Astrocyte (in vitro differentiated cells and primary cell): ENCODE measurements at regions not wholly inside any gene's neighbourhood (a gene's known extent, or its start where the extent isn't known, plus 50 kb on each side); places are given as distances from the start of the nearest gene placed in this dataset.

Experiments used
- DNase-seq: peaks from one replicate; pipeline ENCODE4 v3.0.0-alpha.2; 2010; ENCODE audit warnings: low read depth
- FAIRE-seq: peaks from 2 replicates; lab custom pipeline; 2011; peaks lifted over from hg19 to GRCh38; lab: Jason Lieb, UNC
- H2AFZ ChIP-seq: 2 replicates; pipeline ENCODE4 v1.6.0; 2012; ENCODE audit warnings: low read depth, low read length, inconsistent platforms
- H3K27ac ChIP-seq: 2 replicates; pipeline ENCODE4 v1.5.1; 2011; ENCODE audit warnings: low read depth, low read length, inconsistent platforms
- H3K27me3 ChIP-seq: 2 replicates; pipeline ENCODE4 v1.6.0; 2011; ENCODE audit warnings: low read length, inconsistent platforms; ENCODE audit not compliant: insufficient read depth
- H3K36me3 ChIP-seq: 2 replicates; pipeline ENCODE4 v1.5.1; 2011; ENCODE audit warnings: low read length, inconsistent platforms; ENCODE audit not compliant: insufficient read depth
- H3K4me1 ChIP-seq: 2 replicates; pipeline ENCODE4 v1.5.1; 2011; ENCODE audit warnings: low read length, inconsistent platforms; ENCODE audit not compliant: insufficient read depth
- H3K4me2 ChIP-seq: 2 replicates; pipeline ENCODE4 v1.6.0; 2012; ENCODE audit warnings: low read length, inconsistent platforms
- H3K4me3 ChIP-seq: 2 replicates; pipeline ENCODE4 v1.5.1; 2011; ENCODE audit warnings: low read depth, mild to moderate bottlenecking, low read length, inconsistent platforms; ENCODE audit not compliant: insufficient read depth
- H3K79me2 ChIP-seq: 2 replicates; pipeline ENCODE4 v1.6.0; 2012; ENCODE audit warnings: mild to moderate bottlenecking, low read length, inconsistent platforms; ENCODE audit not compliant: insufficient read depth
- H3K9ac ChIP-seq: 2 replicates; pipeline ENCODE4 v1.6.0; 2012; ENCODE audit warnings: mild to moderate bottlenecking, low read length, inconsistent platforms
- H3K9me3 ChIP-seq: 2 replicates; pipeline ENCODE4 v1.5.1; 2012; ENCODE audit warnings: low read depth, mild to moderate bottlenecking, low read length, inconsistent platforms; ENCODE audit not compliant: insufficient read depth
- H4K20me1 ChIP-seq: 2 replicates; pipeline ENCODE4 v1.6.0; 2012; ENCODE audit warnings: low read length, inconsistent platforms; ENCODE audit not compliant: insufficient read depth
- H3K27ac Mint-ChIP-seq: one replicate; pipeline ENCODE4 v1.8.0; 2021; ENCODE audit warnings: mild to moderate bottlenecking, mixed read lengths; ENCODE audit not compliant: unreplicated experiment
- H3K27me3 Mint-ChIP-seq: one replicate; pipeline ENCODE4 v1.8.0; 2021; ENCODE audit warnings: low read depth, mixed read lengths; ENCODE audit not compliant: unreplicated experiment
- H3K36me3 Mint-ChIP-seq: one replicate; pipeline ENCODE4 v1.8.0; 2021; ENCODE audit warnings: low read depth, mixed read lengths; ENCODE audit not compliant: unreplicated experiment
- H3K4me1 Mint-ChIP-seq: one replicate; pipeline ENCODE4 v1.8.0; 2021; ENCODE audit warnings: low read depth, mixed read lengths; ENCODE audit not compliant: unreplicated experiment
- H3K4me3 Mint-ChIP-seq: one replicate; pipeline ENCODE4 v1.8.0; 2021; ENCODE audit warnings: mild to moderate bottlenecking, moderate library complexity, mixed read lengths; ENCODE audit not compliant: unreplicated experiment
- H3K9me3 Mint-ChIP-seq: one replicate; pipeline ENCODE4 v1.8.0; 2021; ENCODE audit warnings: mild to moderate bottlenecking, mixed read lengths; ENCODE audit not compliant: unreplicated experiment
- EZH2 ChIP-seq: IDR thresholded peaks from 2 replicates; pipeline ENCODE4 v1.6.1; 2012; ENCODE audit warnings: mild to moderate bottlenecking, low read length, inconsistent platforms; ENCODE audit not compliant: insufficient read depth
- TF ChIP-seq, protein P1 (sequence below): IDR thresholded peaks from 2 replicates; pipeline ENCODE4 v1.5.1; 2011; ENCODE audit warnings: low read depth, mild to moderate bottlenecking, inconsistent platforms, low read length, moderate library complexity; ENCODE audit not compliant: insufficient read depth

DNA sequence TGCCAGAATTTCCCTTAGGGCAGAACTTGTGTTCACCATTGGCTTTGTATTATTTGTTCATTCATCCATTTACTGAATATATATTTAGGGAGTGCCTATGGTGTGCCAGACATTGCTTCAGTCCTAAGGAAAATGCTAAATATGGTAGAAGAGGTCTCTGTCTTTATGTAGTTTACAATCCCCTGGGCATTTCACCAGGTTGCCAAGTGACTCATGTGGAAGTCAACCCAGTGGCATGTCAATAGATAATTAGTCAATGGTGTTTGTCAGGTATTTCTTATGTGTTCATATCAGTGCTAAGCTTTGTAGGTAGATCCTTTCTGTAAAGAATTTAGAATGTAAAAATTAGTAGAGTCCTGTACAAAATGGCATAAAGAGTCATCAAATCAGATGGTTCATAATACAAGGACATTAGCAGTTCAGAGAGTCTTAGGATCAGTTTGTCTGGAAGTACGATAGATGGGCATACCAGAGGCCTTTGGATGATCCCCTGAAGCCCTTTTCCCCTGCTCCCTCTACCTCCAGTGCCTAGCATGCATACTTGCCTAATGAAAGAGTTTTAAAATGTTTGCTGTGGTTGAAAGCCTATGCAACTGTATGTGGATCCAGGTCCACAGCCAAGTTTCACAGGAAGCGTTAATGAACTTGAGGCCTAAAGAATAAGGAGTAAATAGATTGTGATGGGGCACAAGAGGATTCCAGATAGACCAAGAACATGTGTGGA lies 58.5 kb upstream of the SESN3 start:
- H3K79me2 ChIP-seq = no peaks in the 10 kb centered on the region
- TF ChIP-seq EZH2 = no peak
- TF ChIP-seq, protein P1, sequence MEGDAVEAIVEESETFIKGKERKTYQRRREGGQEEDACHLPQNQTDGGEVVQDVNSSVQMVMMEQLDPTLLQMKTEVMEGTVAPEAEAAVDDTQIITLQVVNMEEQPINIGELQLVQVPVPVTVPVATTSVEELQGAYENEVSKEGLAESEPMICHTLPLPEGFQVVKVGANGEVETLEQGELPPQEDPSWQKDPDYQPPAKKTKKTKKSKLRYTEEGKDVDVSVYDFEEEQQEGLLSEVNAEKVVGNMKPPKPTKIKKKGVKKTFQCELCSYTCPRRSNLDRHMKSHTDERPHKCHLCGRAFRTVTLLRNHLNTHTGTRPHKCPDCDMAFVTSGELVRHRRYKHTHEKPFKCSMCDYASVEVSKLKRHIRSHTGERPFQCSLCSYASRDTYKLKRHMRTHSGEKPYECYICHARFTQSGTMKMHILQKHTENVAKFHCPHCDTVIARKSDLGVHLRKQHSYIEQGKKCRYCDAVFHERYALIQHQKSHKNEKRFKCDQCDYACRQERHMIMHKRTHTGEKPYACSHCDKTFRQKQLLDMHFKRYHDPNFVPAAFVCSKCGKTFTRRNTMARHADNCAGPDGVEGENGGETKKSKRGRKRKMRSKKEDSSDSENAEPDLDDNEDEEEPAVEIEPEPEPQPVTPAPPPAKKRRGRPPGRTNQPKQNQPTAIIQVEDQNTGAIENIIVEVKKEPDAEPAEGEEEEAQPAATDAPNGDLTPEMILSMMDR = no peak
- H3K4me1 Mint-ChIP-seq = no peaks in the 10 kb centered on the region
- H3K27me3 ChIP-seq = peaks cover 2% of the 10 kb centered on the region
- H3K4me2 ChIP-seq = no peak overlapping the region
- H3K9ac ChIP-seq = no peak overlapping the region
- no peak overlapping the region for H3K4me3 ChIP-seq
- H3K27ac Mint-ChIP-seq = no peak overlapping the region
- H2AFZ ChIP-seq = no peak overlapping the region
- FAIRE-seq (peak; percentile 17), DNase-seq (peak; percentile 46)
- H3K36me3 ChIP-seq = no peaks in the 10 kb centered on the region
- no peaks in the 10 kb centered on the region for H3K9me3 ChIP-seq
- H3K36me3 Mint-ChIP-seq = no peaks in the 10 kb centered on the region
- H4K20me1 ChIP-seq = no peaks in the 10 kb centered on the region
- no peak overlapping the region for H3K27ac ChIP-seq
- no peak overlapping the region for H3K4me3 Mint-ChIP-seq
- no peaks in the 10 kb centered on the region for H3K4me1 ChIP-seq
- H3K9me3 Mint-ChIP-seq = no peaks in the 10 kb centered on the region
- H3K27me3 Mint-ChIP-seq = peaks cover 4% of the 10 kb centered on the region

DNA sequence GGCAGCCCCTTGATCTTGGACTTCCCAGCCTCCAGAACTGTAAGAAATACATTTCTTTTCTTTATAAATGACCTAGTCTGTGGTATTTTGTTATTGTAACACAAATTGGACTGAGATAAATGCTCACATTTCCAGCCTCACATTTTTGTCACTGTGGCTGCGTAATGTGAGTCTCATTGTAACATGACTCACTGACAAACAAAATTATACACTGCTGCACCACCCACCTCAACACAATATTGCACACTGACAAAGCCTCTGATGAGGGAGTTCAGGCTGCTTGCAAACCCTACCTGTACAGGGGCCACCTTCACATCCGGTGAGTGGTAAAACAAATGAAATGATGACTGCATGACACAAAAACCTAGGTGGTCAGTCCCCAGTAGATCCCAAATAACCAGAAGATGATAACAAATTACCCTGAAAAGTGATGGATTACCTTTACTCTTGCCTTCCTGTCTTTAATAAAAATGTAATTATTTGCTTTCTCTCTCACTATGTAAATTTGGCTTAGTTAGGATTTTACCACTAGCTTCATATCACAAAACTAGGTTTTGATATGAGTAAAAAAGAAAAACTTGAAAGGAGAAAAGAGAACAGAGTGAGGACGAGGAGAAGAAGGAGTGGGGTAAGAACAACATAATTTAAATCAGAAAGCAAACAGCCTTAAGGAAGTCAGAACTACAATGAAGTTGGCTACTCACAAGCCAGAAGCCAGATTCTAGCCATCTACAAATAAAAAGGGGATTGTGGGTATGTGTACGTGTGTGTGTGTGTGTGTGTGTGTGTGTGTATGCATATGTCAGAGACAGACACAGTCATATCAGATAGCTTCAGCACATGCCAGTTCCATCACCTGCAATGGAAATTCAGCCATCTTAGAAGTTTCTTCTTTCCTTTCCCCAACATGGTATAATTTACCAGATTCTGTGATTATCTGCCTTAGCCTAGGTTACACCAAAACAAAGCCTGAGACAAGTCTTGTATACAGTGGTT lies 53.4 kb upstream of the SESN3 start:
- no peak overlapping the region for H2AFZ ChIP-seq
- DNase-seq (peak; percentile 63), FAIRE-seq (peak; percentile 67)
- no peaks in the 10 kb centered on the region for H3K27me3 ChIP-seq
- H3K9me3 Mint-ChIP-seq = no peaks in the 10 kb centered on the region
- H3K4me3 ChIP-seq = no peak overlapping the region
- H3K27me3 Mint-ChIP-seq = no peaks in the 10 kb centered on the region
- no peaks in the 10 kb centered on the region for H3K36me3 ChIP-seq
- H3K27ac ChIP-seq = no peak overlapping the region
- TF ChIP-seq, protein P1 = no peak
- TF ChIP-seq EZH2 = no peak
- no peaks in the 10 kb centered on the region for H3K36me3 Mint-ChIP-seq
- H3K4me2 ChIP-seq = no peak overlapping the region
- no peaks in the 10 kb centered on the region for H3K9me3 ChIP-seq
- H3K4me1 ChIP-seq = peaks cover 3% of the 10 kb centered on the region
- H3K27ac Mint-ChIP-seq = no peak overlapping the region
- no peaks in the 10 kb centered on the region for H3K79me2 ChIP-seq
- peaks cover 22% of the 10 kb centered on the region for H3K4me1 Mint-ChIP-seq
- H3K4me3 Mint-ChIP-seq = no peak overlapping the region
- H3K9ac ChIP-seq = no peak overlapping the region
- H4K20me1 ChIP-seq = no peaks in the 10 kb centered on the region
